PC-3 (cell line): ENCODE measurements at regions not wholly inside any gene's neighbourhood (a gene's known extent, or its start where the extent isn't known, plus 50 kb on each side); places are given as distances from the start of the nearest gene placed in this dataset.

Experiments
- ATAC-seq: fragments of 200-7000 bp; cut with Tn5 transposase; 2 replicates; pipeline ENCODE4 v1.9.1; 2020; ENCODE audit warnings: mild to moderate bottlenecking, moderate library complexity
- BruUV-seq: library from RNA; stranded (reverse); fragments of 400-500 nt; replicated peaks from 2 replicates; lab custom pipeline; 2021; lab: Mats Ljungman, UMichigan
- CTCF ChIA-PET: fragments of 300-600 bp; sonication (Branson Sonifier 250); formaldehyde crosslinking; loops from one replicate; lab custom pipeline; 2022; ENCODE audit warnings: antibody characterized with exemption; lab: Charles Lee
- POLR2A ChIA-PET: fragments of 300-600 bp; sonication (Branson Sonifier 250); formaldehyde crosslinking; loops from one replicate; lab custom pipeline; 2022; ENCODE audit warnings: antibody characterized with exemption; ENCODE audit not compliant: unreplicated experiment; lab: Charles Lee
- DNase-seq: peaks from one replicate; pipeline ENCODE4 v3.0.0-alpha.2; 2015
- H2AFZ ChIP-seq: fragments of 300-600 bp; sonication (generic); 2 replicates; pipeline ENCODE4 v1.6.0; 2016; ENCODE audit warnings: antibody characterized with exemption, low read length
- H3F3A ChIP-seq: fragments of 300-600 bp; sonication (generic); one replicate; pipeline ENCODE4 v1.6.0; 2017; ENCODE audit warnings: antibody characterized with exemption, low read length, control low read depth, mild to moderate bottlenecking; ENCODE audit not compliant: unreplicated experiment
- H3K27ac ChIP-seq: fragments of 300-600 bp; sonication (generic); 2 replicates; pipeline ENCODE4 v1.5.1; 2016; ENCODE audit warnings: mild to moderate bottlenecking, low read length
- H3K27me3 ChIP-seq: fragments of 300-600 bp; sonication (generic); 2 replicates; pipeline ENCODE4 v1.6.1; 2016; ENCODE audit warnings: low read length, mixed read lengths
- H3K36me3 ChIP-seq: fragments of 300-600 bp; sonication (generic); 2 replicates; pipeline ENCODE4 v1.6.1; 2016; ENCODE audit warnings: low read depth, mixed run types, low read length, mixed read lengths
- H3K4me1 ChIP-seq: fragments of 300-600 bp; sonication (generic); 2 replicates; pipeline ENCODE4 v1.5.1; 2016; ENCODE audit warnings: low read length; ENCODE audit not compliant: insufficient read depth
- H3K4me2 ChIP-seq: fragments of 300-600 bp; sonication (generic); 2 replicates; pipeline ENCODE4 v1.6.0; 2016; ENCODE audit warnings: low read length
- H3K4me3 ChIP-seq: fragments of 300-600 bp; sonication (generic); 2 replicates; pipeline ENCODE4 v1.5.1; 2016; ENCODE audit warnings: mild to moderate bottlenecking, low read length, mixed read lengths
- H3K79me2 ChIP-seq: fragments of 300-600 bp; sonication (generic); 2 replicates; pipeline ENCODE4 v1.6.1; 2017; ENCODE audit warnings: low read length, mixed read lengths
- H3K9ac ChIP-seq: fragments of 300-600 bp; sonication (generic); 2 replicates; pipeline ENCODE4 v1.6.0; 2016; ENCODE audit warnings: mild to moderate bottlenecking, low read length
- H3K9me2 ChIP-seq: fragments of 300-600 bp; sonication (generic); replicated peaks from 2 replicates; pipeline ENCODE4 v1.6.1; 2016; ENCODE audit warnings: mixed run types, low read length, mixed read lengths
- H3K9me3 ChIP-seq: fragments of 300-600 bp; sonication (generic); 2 replicates; pipeline ENCODE4 v1.6.1; 2016; ENCODE audit warnings: low read length, mixed read lengths
- H4K20me1 ChIP-seq: fragments of 300-600 bp; sonication (generic); 2 replicates; pipeline ENCODE4 v1.6.1; 2016; ENCODE audit warnings: low read length, mixed read lengths
- CTCF ChIP-seq: fragments of 300-600 bp; sonication (generic); conservative IDR thresholded peaks from 2 replicates; pipeline ENCODE4 v1.5.1; 2017; ENCODE audit warnings: antibody characterized with exemption, low read depth, mild to moderate bottlenecking, low read length
- EZH2 ChIP-seq: fragments of 300-600 bp; sonication (generic); IDR thresholded peaks from one replicate; pipeline ENCODE4 v1.6.1; 2017; ENCODE audit warnings: antibody characterized with exemption, mild to moderate bottlenecking, low read length; ENCODE audit not compliant: unreplicated experiment
- EZH2phosphoT487 ChIP-seq: fragments of 300-600 bp; sonication (generic); IDR thresholded peaks from 2 replicates; pipeline ENCODE4 v1.6.1; 2018; ENCODE audit warnings: mild to moderate bottlenecking, antibody characterized with exemption, low read length, borderline replicate concordance
- intact Hi-C: fragments of 100-400 bp; cut with micrococcal nuclease; formaldehyde crosslinking; loops from 2 replicates; pipeline ENCODE4 v1.9.0; 2023

DNA sequence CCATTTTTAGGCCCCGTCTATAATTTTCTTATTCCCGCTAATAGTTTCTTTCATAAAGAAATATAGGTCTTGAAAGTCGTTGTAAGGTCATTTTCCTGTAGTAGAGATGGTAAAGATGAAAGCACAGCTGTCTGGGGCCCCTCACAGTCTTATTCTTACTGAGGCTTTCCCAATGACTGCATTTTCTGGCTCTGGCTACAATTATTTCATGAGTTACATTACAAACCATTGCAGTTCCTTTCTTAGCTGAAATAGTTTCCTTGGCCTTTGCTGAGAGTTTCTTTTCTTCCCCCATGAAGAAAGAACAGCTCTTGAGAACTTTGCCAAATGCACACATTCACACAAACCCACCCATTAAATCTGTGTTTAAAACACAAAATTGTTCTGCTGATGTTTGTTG, 113.0 kb downstream of the DYRK2 start:
- Histone ChIP-seq H3K4me3 (no peak overlapping the region), H3K9me2 (no peaks in the 10 kb centered on the region), H3K9me3 (no peaks in the 10 kb centered on the region), H3F3A (no peaks in the 10 kb centered on the region), H3K9ac (no peak overlapping the region), H3K4me2 (no peak overlapping the region), H3K4me1 (peaks cover 18% of the 10 kb centered on the region), H4K20me1 (no peaks in the 10 kb centered on the region), H3K79me2 (no peaks in the 10 kb centered on the region), H3K27me3 (no peaks in the 10 kb centered on the region), H3K36me3 (no peaks in the 10 kb centered on the region), H2AFZ (no peak overlapping the region), H3K27ac (no peak overlapping the region)
- POLR2A ChIA-PET: no interaction called here
- intact Hi-C loops: no loop called here
- CTCF ChIA-PET: no interaction called here
- TF ChIP-seq EZH2: no peak
- ATAC-seq (no peak), DNase-seq (no peak)
- no TSS peak for BruUV-seq

- Histone ChIP-seq H3K36me3 (no peaks in the 10 kb centered on the region), H3F3A (no peaks in the 10 kb centered on the region), H3K9ac (no peak overlapping the region), H3K4me2 (no peak overlapping the region), H3K79me2 (no peaks in the 10 kb centered on the region), H3K9me2 (no peaks in the 10 kb centered on the region), H3K4me1 (peaks cover 19% of the 10 kb centered on the region), H3K27me3 (no peaks in the 10 kb centered on the region), H4K20me1 (no peaks in the 10 kb centered on the region), H3K4me3 (no peak overlapping the region), H3K9me3 (no peaks in the 10 kb centered on the region), H3K27ac (no peak overlapping the region), H2AFZ (no peak overlapping the region)
- ATAC-seq (no peak), DNase-seq (no peak)
- BruUV-seq: no TSS peak
- no peak for TF ChIP-seq EZH2phosphoT487
- POLR2A ChIA-PET: no interaction called here
- intact Hi-C loops: no loop called here
- CTCF ChIA-PET: no interaction called here
These were observed 115.5 kb downstream of the DYRK2 start for GRCh38 chr12:67764055-67764454.

GRCh38 chr12:67764946-67765619, 116.5 kb downstream of the DYRK2 start:
- intact Hi-C loops: loop anchor here (5.0 kb wide), 2 partner anchors 53 to 147 kb away; no protein-coding TSS in a partner anchor
- DNase-seq (no peak), ATAC-seq (no peak)
- H3K9me3 ChIP-seq: no peaks in the 10 kb centered on the region
- BruUV-seq: no TSS peak
- H3K27ac ChIP-seq: peak overlapping the region; percentile 60; the same call in 1 of the 2 replicates
- TF ChIP-seq CTCF (no peak), EZH2 (no peak), EZH2phosphoT487 (no peak)
- no peaks in the 10 kb centered on the region for H3K36me3 ChIP-seq
- no peak overlapping the region for H3K4me2 ChIP-seq
- no peaks in the 10 kb centered on the region for H3F3A ChIP-seq
- no peak overlapping the region for H3K9ac ChIP-seq
- POLR2A ChIA-PET: no interaction called here
- H3K27me3 ChIP-seq: no peaks in the 10 kb centered on the region
- H3K79me2 ChIP-seq: no peaks in the 10 kb centered on the region
- CTCF ChIA-PET: no interaction called here
- peaks cover 19% of the 10 kb centered on the region for H3K4me1 ChIP-seq
- H3K4me3 ChIP-seq: no peak overlapping the region
- H3K9me2 ChIP-seq: no peaks in the 10 kb centered on the region
- H2AFZ ChIP-seq: no peak overlapping the region
- H4K20me1 ChIP-seq: no peaks in the 10 kb centered on the region
